Panc1 (cell line): ENCODE measurements at regions not wholly inside any gene's neighbourhood (a gene's known extent, or its start where the extent isn't known, plus 50 kb on each side); places are given as distances from the start of the nearest gene placed in this dataset.

Source experiments
- ATAC-seq: fragments of 200-7000 bp; cut with Tn5 transposase; 2 replicates; pipeline ENCODE4 v1.9.1; 2020; ENCODE audit warnings: mild to moderate bottlenecking, moderate library complexity
- BruUV-seq: library from RNA; stranded (reverse); fragments of 400-500 nt; replicated peaks from 2 replicates; lab custom pipeline; 2021; lab: Mats Ljungman, UMichigan
- CTCF ChIA-PET: fragments of 300-600 bp; sonication (Branson Sonifier 250); formaldehyde crosslinking; loops from one replicate; lab custom pipeline; 2022; ENCODE audit warnings: antibody characterized with exemption; lab: Charles Lee
- POLR2A ChIA-PET: fragments of 300-600 bp; sonication (Branson Sonifier 250); formaldehyde crosslinking; loops from one replicate; lab custom pipeline; 2022; ENCODE audit warnings: antibody characterized with exemption; lab: Charles Lee
- DNase-seq: peaks from one replicate; pipeline ENCODE4 v3.0.0-alpha.2; 2010; ENCODE audit warnings: low read depth, low spot score
- H3K27ac ChIP-seq: 2 replicates; pipeline ENCODE4 v1.5.1; 2011; ENCODE audit warnings: mild to moderate bottlenecking, low read length, inconsistent platforms
- H3K27me3 ChIP-seq: fragments of 200-500 bp; sonication (Bioruptor generic); 2 replicates; pipeline ENCODE4 v1.6.0; 2014; ENCODE audit warnings: low read length, inconsistent platforms; ENCODE audit not compliant: control insufficient read depth, insufficient read depth
- H3K36me3 ChIP-seq: fragments of 200-500 bp; sonication (Bioruptor generic); 2 replicates; pipeline ENCODE4 v1.5.1; 2014; ENCODE audit warnings: inconsistent platforms, mild to moderate bottlenecking, low read length, moderate library complexity; ENCODE audit not compliant: control insufficient read depth, insufficient read depth
- H3K4me1 ChIP-seq: 2 replicates; pipeline ENCODE4 v1.5.1; 2011; ENCODE audit warnings: inconsistent platforms, mild to moderate bottlenecking, low read length, moderate library complexity; ENCODE audit not compliant: control insufficient read depth, insufficient read depth
- H3K4me3 ChIP-seq, 2 experiments: 2 replicates each; pipeline ENCODE4 v1.5.1; 2011 to 2012; ENCODE audit warnings: low read depth in 2 of 2, low read length in 2 of 2, mild to moderate bottlenecking in 2 of 2, inconsistent platforms in 1 of 2, moderate library complexity in 1 of 2
- H3K9me3 ChIP-seq: fragments of 200-500 bp; sonication (Bioruptor generic); 2 replicates; pipeline ENCODE4 v1.5.1; 2014; ENCODE audit warnings: low read depth, mild to moderate bottlenecking, inconsistent platforms, low read length, moderate library complexity; ENCODE audit not compliant: control insufficient read depth, insufficient read depth
- CTCF ChIP-seq: fragments of 450-650 bp; IDR thresholded peaks from 2 replicates; pipeline ENCODE4 v1.5.1; 2017; ENCODE audit warnings: mild to moderate bottlenecking
- POLR2AphosphoS5 ChIP-seq: IDR thresholded peaks from 2 replicates; pipeline ENCODE4 v1.6.1; 2012; ENCODE audit warnings: mild to moderate bottlenecking, low read depth, low read length, moderate library complexity
- REST ChIP-seq, 2 experiments: IDR thresholded peaks; 2 replicates each; pipeline ENCODE4 v1.6.1; 2011 to 2012; ENCODE audit warnings: low read depth in 2 of 2, control low read depth in 1 of 2, low read length in 1 of 2, mild to moderate bottlenecking in 1 of 2, moderate library complexity in 1 of 2; ENCODE audit not compliant: insufficient read depth in 1 of 2
- SIN3A ChIP-seq: IDR thresholded peaks from 2 replicates; pipeline ENCODE4 v1.6.1; 2012; ENCODE audit warnings: low read depth, mild to moderate bottlenecking, low read length, moderate library complexity, borderline replicate concordance; ENCODE audit not compliant: insufficient read depth
- TCF7L2 ChIP-seq: IDR thresholded peaks from 2 replicates; pipeline ENCODE4 v1.6.1; 2011; ENCODE audit warnings: mild to moderate bottlenecking, low read depth, low read length, inconsistent platforms
- in situ Hi-C: cut with HindIII; loops from 2 replicates; pipeline ENCODE4 v1.10.0; 2016; ENCODE audit warnings: low sequenced_read_pairs, low pct_unique_long_range_greater_than_20kb
- intact Hi-C: fragments of 100-400 bp; cut with micrococcal nuclease; formaldehyde crosslinking; loops from one replicate; pipeline ENCODE4 v1.10.0; 2022; ENCODE audit not compliant: unreplicated experiment

DNA sequence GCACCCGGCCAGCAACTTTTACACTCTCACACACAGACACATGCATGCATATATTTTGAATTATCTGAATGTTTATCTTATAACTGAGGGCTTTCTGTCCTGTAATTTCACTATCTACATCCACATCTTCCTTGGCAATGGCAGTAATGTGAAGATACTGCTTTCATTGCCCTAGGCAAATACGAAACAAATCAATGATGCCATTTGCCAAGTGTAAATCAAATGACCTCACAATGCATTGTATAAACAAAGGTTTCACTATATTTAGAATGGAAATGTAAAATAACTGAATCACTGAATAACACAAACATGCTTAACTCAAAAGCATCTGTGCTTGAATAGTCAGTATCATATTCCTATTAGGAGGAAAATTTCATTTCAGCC is 455.6 kb downstream of the TBL1XR1 start:
- no peak for DNase-seq
- no peaks in the 10 kb centered on the region for H3K9me3 ChIP-seq
- H3K27me3 ChIP-seq: no peaks in the 10 kb centered on the region
- H3K4me3 ChIP-seq: no peak overlapping the region
- ChIA-PET POLR2A (no interaction called here), CTCF (no interaction called here)
- TF ChIP-seq TCF7L2 (no peak), SIN3A (no peak), POLR2AphosphoS5 (no peak), CTCF (no peak)
- no peaks in the 10 kb centered on the region for H3K4me1 ChIP-seq
- H3K36me3 ChIP-seq: no peaks in the 10 kb centered on the region
- no TSS peak for BruUV-seq
- ATAC-seq: no peak
- intact Hi-C loops: no loop called here
- H3K27ac ChIP-seq: no peak overlapping the region
- in situ Hi-C loops: no loop called here

- Histone ChIP-seq H3K27ac (no peak overlapping the region), H3K4me3 (no peak overlapping the region), H3K36me3 (no peaks in the 10 kb centered on the region), H3K9me3 (no peaks in the 10 kb centered on the region), H3K27me3 (no peaks in the 10 kb centered on the region), H3K4me1 (no peaks in the 10 kb centered on the region)
- POLR2A ChIA-PET: no interaction called here
- TF ChIP-seq REST (IDR thresholded peaks at IDR 0.05; ENCODE audit: insufficient read depth in 1 of 2, low read depth in 2 of 2, low read length in 1 of 2) (no peak), POLR2AphosphoS5 (no peak), CTCF (no peak)
- no TSS peak for BruUV-seq
- intact Hi-C loops: no loop called here
- in situ Hi-C loops: no loop called here
- CTCF ChIA-PET: no interaction called here
- no peak for DNase-seq
- ATAC-seq: no peak
These were observed 456.2 kb downstream of the TBL1XR1 start for GRCh38 chr3:176740906-176741663.
